ENCODE measurements at regions not wholly inside any gene's neighbourhood (a gene's known extent, or its start where the extent isn't known, plus 50 kb on each side); places are given as distances from the start of the nearest gene placed in this dataset.
A peak's percentile ranks its signal among the peaks of the same experiment; 100 is the strongest.

GRCh38 chr2:47315475-47315874, 53.6 kb upstream of the EPCAM start:
- DNase-seq (ENCODE audit: low read depth): no peak

GRCh38 chr2:47313728-47314127, 55.4 kb upstream of the EPCAM start:
- DNase-seq (ENCODE audit: low read depth): no peak

GRCh38 chr2:47313141-47313691, 55.9 kb upstream of the EPCAM start:
- DNase-seq (ENCODE audit: low read depth): no peak

GRCh38 chr2:47312491-47312850, 56.6 kb upstream of the EPCAM start:
- no peak for DNase-seq (ENCODE audit: low read depth)

- no peak for DNase-seq (ENCODE audit: low read depth)
Measured at GRCh38 chr2:47311764-47312490, 57.2 kb upstream of the EPCAM start.

- DNase-seq (ENCODE audit: low read depth): peak; percentile 35
Measured at GRCh38 chr2:47310801-47311560, 58.1 kb upstream of the EPCAM start.

- no peak for DNase-seq (ENCODE audit: low read depth)
Measured at GRCh38 chr2:47309952-47310800, 58.9 kb upstream of the EPCAM start.

GRCh38 chr2:47309472-47309951, 59.6 kb upstream of the EPCAM start:
- no peak for DNase-seq (ENCODE audit: low read depth)

GRCh38 chr2:47307066-47307465, 62.0 kb upstream of the EPCAM start:
- no peak for DNase-seq (ENCODE audit: low read depth)

- DNase-seq (ENCODE audit: low read depth): no peak
Measured at GRCh38 chr2:47304654-47305053, 64.5 kb upstream of the EPCAM start.

GRCh38 chr2:47303341-47304148, 65.6 kb upstream of the EPCAM start:
- no peak for DNase-seq (ENCODE audit: low read depth)

GRCh38 chr2:47302308-47302707, 66.8 kb upstream of the EPCAM start:
- DNase-seq (ENCODE audit: low read depth): no peak

- DNase-seq (ENCODE audit: low read depth): no peak
Measured at GRCh38 chr2:47301731-47302130, 67.4 kb upstream of the EPCAM start.

- DNase-seq (ENCODE audit: low read depth): no peak
Measured at GRCh38 chr2:47301277-47301618, 67.9 kb upstream of the EPCAM start.

GRCh38 chr2:47300609-47301276, 68.4 kb upstream of the EPCAM start:
- no peak for DNase-seq (ENCODE audit: low read depth)

- no peak for DNase-seq (ENCODE audit: low read depth)
Measured at GRCh38 chr2:47300081-47300480, 69.0 kb upstream of the EPCAM start.

GRCh38 chr2:47299555-47299954, 69.6 kb upstream of the EPCAM start:
- DNase-seq (ENCODE audit: low read depth): peak; percentile 66

GRCh38 chr2:47298771-47299170, 70.3 kb upstream of the EPCAM start:
- DNase-seq (ENCODE audit: low read depth): no peak

GRCh38 chr2:47297767-47298425, 71.2 kb upstream of the EPCAM start:
- DNase-seq (ENCODE audit: low read depth): no peak

- no peak for DNase-seq (ENCODE audit: low read depth)
Measured at GRCh38 chr2:47295981-47296635, 73.0 kb upstream of the EPCAM start.
